Panc1 (cell line): ENCODE measurements at regions not wholly inside any gene's neighbourhood (a gene's known extent, or its start where the extent isn't known, plus 50 kb on each side); places are given as distances from the start of the nearest gene placed in this dataset.

ENCODE experiments used
- ATAC-seq: fragments of 200-7000 bp; cut with Tn5 transposase; 2 replicates; pipeline ENCODE4 v1.9.1; 2020; ENCODE audit warnings: mild to moderate bottlenecking, moderate library complexity
- BruUV-seq: library from RNA; stranded (reverse); fragments of 400-500 nt; replicated peaks from 2 replicates; lab custom pipeline; 2021; lab: Mats Ljungman, UMichigan
- CTCF ChIA-PET: fragments of 300-600 bp; sonication (Branson Sonifier 250); formaldehyde crosslinking; loops from one replicate; lab custom pipeline; 2022; ENCODE audit warnings: antibody characterized with exemption; lab: Charles Lee
- POLR2A ChIA-PET: fragments of 300-600 bp; sonication (Branson Sonifier 250); formaldehyde crosslinking; loops from one replicate; lab custom pipeline; 2022; ENCODE audit warnings: antibody characterized with exemption; lab: Charles Lee
- DNase-seq: peaks from one replicate; pipeline ENCODE4 v3.0.0-alpha.2; 2010; ENCODE audit warnings: low read depth, low spot score
- H3K27ac ChIP-seq: 2 replicates; pipeline ENCODE4 v1.5.1; 2011; ENCODE audit warnings: mild to moderate bottlenecking, low read length, inconsistent platforms
- H3K27me3 ChIP-seq: fragments of 200-500 bp; sonication (Bioruptor generic); 2 replicates; pipeline ENCODE4 v1.6.0; 2014; ENCODE audit warnings: low read length, inconsistent platforms; ENCODE audit not compliant: control insufficient read depth, insufficient read depth
- H3K36me3 ChIP-seq: fragments of 200-500 bp; sonication (Bioruptor generic); 2 replicates; pipeline ENCODE4 v1.5.1; 2014; ENCODE audit warnings: inconsistent platforms, mild to moderate bottlenecking, low read length, moderate library complexity; ENCODE audit not compliant: control insufficient read depth, insufficient read depth
- H3K4me1 ChIP-seq: 2 replicates; pipeline ENCODE4 v1.5.1; 2011; ENCODE audit warnings: inconsistent platforms, mild to moderate bottlenecking, low read length, moderate library complexity; ENCODE audit not compliant: control insufficient read depth, insufficient read depth
- H3K4me3 ChIP-seq, 2 experiments: 2 replicates each; pipeline ENCODE4 v1.5.1; 2011 to 2012; ENCODE audit warnings: low read depth in 2 of 2, low read length in 2 of 2, mild to moderate bottlenecking in 2 of 2, inconsistent platforms in 1 of 2, moderate library complexity in 1 of 2
- H3K9me3 ChIP-seq: fragments of 200-500 bp; sonication (Bioruptor generic); 2 replicates; pipeline ENCODE4 v1.5.1; 2014; ENCODE audit warnings: low read depth, mild to moderate bottlenecking, inconsistent platforms, low read length, moderate library complexity; ENCODE audit not compliant: control insufficient read depth, insufficient read depth
- POLR2AphosphoS5 ChIP-seq: IDR thresholded peaks from 2 replicates; pipeline ENCODE4 v1.6.1; 2012; ENCODE audit warnings: mild to moderate bottlenecking, low read depth, low read length, moderate library complexity
- REST ChIP-seq, 2 experiments: IDR thresholded peaks; 2 replicates each; pipeline ENCODE4 v1.6.1; 2011 to 2012; ENCODE audit warnings: low read depth in 2 of 2, control low read depth in 1 of 2, low read length in 1 of 2, mild to moderate bottlenecking in 1 of 2, moderate library complexity in 1 of 2; ENCODE audit not compliant: insufficient read depth in 1 of 2
- SIN3A ChIP-seq: IDR thresholded peaks from 2 replicates; pipeline ENCODE4 v1.6.1; 2012; ENCODE audit warnings: low read depth, mild to moderate bottlenecking, low read length, moderate library complexity, borderline replicate concordance; ENCODE audit not compliant: insufficient read depth
- TCF7L2 ChIP-seq: IDR thresholded peaks from 2 replicates; pipeline ENCODE4 v1.6.1; 2011; ENCODE audit warnings: mild to moderate bottlenecking, low read depth, low read length, inconsistent platforms
- in situ Hi-C: cut with HindIII; loops from 2 replicates; pipeline ENCODE4 v1.10.0; 2016; ENCODE audit warnings: low sequenced_read_pairs, low pct_unique_long_range_greater_than_20kb
- intact Hi-C: fragments of 100-400 bp; cut with micrococcal nuclease; formaldehyde crosslinking; loops from one replicate; pipeline ENCODE4 v1.10.0; 2022; ENCODE audit not compliant: unreplicated experiment
- TF ChIP-seq, protein P1 (sequence below): fragments of 450-650 bp; IDR thresholded peaks from 2 replicates; pipeline ENCODE4 v1.5.1; 2017; ENCODE audit warnings: mild to moderate bottlenecking

- Histone ChIP-seq H3K4me1 (no peaks in the 10 kb centered on the region), H3K36me3 (no peaks in the 10 kb centered on the region), H3K27ac (no peak overlapping the region), H3K9me3 (no peaks in the 10 kb centered on the region), H3K4me3 (no peak overlapping the region), H3K27me3 (no peaks in the 10 kb centered on the region)
- DNase-seq (no peak), ATAC-seq (no peak)
- POLR2A ChIA-PET: no interaction called here
- no TSS peak for BruUV-seq
- CTCF ChIA-PET: no interaction called here
- in situ Hi-C loops: no loop called here
- no peak for TF ChIP-seq REST (IDR thresholded peaks at IDR 0.05; ENCODE audit: insufficient read depth in 1 of 2, low read depth in 2 of 2, low read length in 1 of 2)
- no peak for TF ChIP-seq POLR2AphosphoS5
- TF ChIP-seq TCF7L2: no peak
- TF ChIP-seq, protein P1, sequence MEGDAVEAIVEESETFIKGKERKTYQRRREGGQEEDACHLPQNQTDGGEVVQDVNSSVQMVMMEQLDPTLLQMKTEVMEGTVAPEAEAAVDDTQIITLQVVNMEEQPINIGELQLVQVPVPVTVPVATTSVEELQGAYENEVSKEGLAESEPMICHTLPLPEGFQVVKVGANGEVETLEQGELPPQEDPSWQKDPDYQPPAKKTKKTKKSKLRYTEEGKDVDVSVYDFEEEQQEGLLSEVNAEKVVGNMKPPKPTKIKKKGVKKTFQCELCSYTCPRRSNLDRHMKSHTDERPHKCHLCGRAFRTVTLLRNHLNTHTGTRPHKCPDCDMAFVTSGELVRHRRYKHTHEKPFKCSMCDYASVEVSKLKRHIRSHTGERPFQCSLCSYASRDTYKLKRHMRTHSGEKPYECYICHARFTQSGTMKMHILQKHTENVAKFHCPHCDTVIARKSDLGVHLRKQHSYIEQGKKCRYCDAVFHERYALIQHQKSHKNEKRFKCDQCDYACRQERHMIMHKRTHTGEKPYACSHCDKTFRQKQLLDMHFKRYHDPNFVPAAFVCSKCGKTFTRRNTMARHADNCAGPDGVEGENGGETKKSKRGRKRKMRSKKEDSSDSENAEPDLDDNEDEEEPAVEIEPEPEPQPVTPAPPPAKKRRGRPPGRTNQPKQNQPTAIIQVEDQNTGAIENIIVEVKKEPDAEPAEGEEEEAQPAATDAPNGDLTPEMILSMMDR: no peak
- TF ChIP-seq SIN3A: no peak
- intact Hi-C loops: no loop called here
Observed at GRCh38 chr18:2178036-2178435, 393.3 kb downstream of the METTL4 start.

- BruUV-seq: no TSS peak
- H3K27me3 ChIP-seq: no peaks in the 10 kb centered on the region
- TF ChIP-seq SIN3A (no peak), POLR2AphosphoS5 (no peak), TCF7L2 (no peak), REST (IDR thresholded peaks at IDR 0.05; ENCODE audit: insufficient read depth in 1 of 2, low read depth in 2 of 2, low read length in 1 of 2) (no peak)
- TF ChIP-seq, protein P1: no peak
- no peak overlapping the region for H3K4me3 ChIP-seq
- no peak overlapping the region for H3K27ac ChIP-seq
- ChIA-PET POLR2A (no interaction called here), CTCF (no interaction called here)
- intact Hi-C loops (no loop called here), in situ Hi-C loops (no loop called here)
- ATAC-seq (no peak), DNase-seq (no peak)
- no peaks in the 10 kb centered on the region for H3K9me3 ChIP-seq
- H3K36me3 ChIP-seq: no peaks in the 10 kb centered on the region
- H3K4me1 ChIP-seq: no peaks in the 10 kb centered on the region
Observed at GRCh38 chr18:2179498-2180183, 391.7 kb downstream of the METTL4 start.
